ENCODE measurements at regions not wholly inside any gene's neighbourhood (a gene's known extent, or its start where the extent isn't known, plus 50 kb on each side); places are given as distances from the start of the nearest gene placed in this dataset.

GRCh38 chr1:238205045-238205662 lies 314.4 kb upstream of the ZP4 start:
- TF ChIP-seq ZNF548 (tag by site-specific recombination; IDR thresholded peaks at IDR 0.05) (no peak), ZNF624 (tag by site-specific recombination; IDR thresholded peaks at IDR 0.05) (no peak)
